ENCODE measurements at regions not wholly inside any gene's neighbourhood (a gene's known extent, or its start where the extent isn't known, plus 50 kb on each side); places are given as distances from the start of the nearest gene placed in this dataset.
A peak's percentile ranks its signal among the peaks of the same experiment; 100 is the strongest.

- Histone ChIP-seq H3K27me3 (no peaks in the 10 kb centered on the region), H3K4me3 (no peak overlapping the region), H3K27ac (no peak overlapping the region), H3K9me3 (no peaks in the 10 kb centered on the region), H3K36me3 (no peaks in the 10 kb centered on the region), H3K4me1 (no peaks in the 10 kb centered on the region)
- DNase-seq = no peak
- ATAC-seq = no peak
- TF ChIP-seq CTCF (IDR thresholded peaks at IDR 0.05) = no peak
- 80 to 83% methylated on average over 4 of the region's 4 CpGs for WGBS, 2 donors
- intact Hi-C loops (cut with DNase I) = no loop called here
- no peak for FAIRE-seq
Observed at GRCh38 chr9:3032898-3033297, 189.0 kb upstream of the PUM3 start.

- 47 to 57% methylated on average over 4 of the region's 4 CpGs for WGBS, 2 donors
- Histone ChIP-seq H3K36me3 (no peaks in the 10 kb centered on the region), H3K9me3 (no peaks in the 10 kb centered on the region), H3K4me3 (no peak overlapping the region), H3K4me1 (no peaks in the 10 kb centered on the region), H3K27ac (no peak overlapping the region), H3K27me3 (no peaks in the 10 kb centered on the region)
- no peak for ATAC-seq
- peak in 1 of 6 donors; percentile 12 for DNase-seq
- intact Hi-C loops (cut with DNase I) = no loop called here
- no peak for TF ChIP-seq CTCF (IDR thresholded peaks at IDR 0.05)
- no peak for FAIRE-seq
Observed at GRCh38 chr9:3028535-3028934, 184.6 kb upstream of the PUM3 start.

- H3K36me3 ChIP-seq = no peaks in the 10 kb centered on the region
- ATAC-seq (no peak), DNase-seq (no peak), FAIRE-seq (no peak)
- 55 to 60% methylated on average over 3 of the region's 3 CpGs for WGBS, 2 donors
- no peaks in the 10 kb centered on the region for H3K4me1 ChIP-seq
- intact Hi-C loops (cut with DNase I) = no loop called here
- H3K4me3 ChIP-seq = no peak overlapping the region
- no peak for TF ChIP-seq CTCF (IDR thresholded peaks at IDR 0.05)
- no peaks in the 10 kb centered on the region for H3K9me3 ChIP-seq
- H3K27ac ChIP-seq = no peak overlapping the region
- H3K27me3 ChIP-seq = no peaks in the 10 kb centered on the region
Observed at GRCh38 chr9:3027210-3027609, 183.3 kb upstream of the PUM3 start.

- FAIRE-seq (no peak), ATAC-seq (no peak), DNase-seq (no peak)
- WGBS, 2 donors = 53 to 67% methylated on average over 3 of the region's 3 CpGs
- intact Hi-C loops (cut with DNase I) = no loop called here
- no peaks in the 10 kb centered on the region for H3K9me3 ChIP-seq
- no peak overlapping the region for H3K27ac ChIP-seq
- no peaks in the 10 kb centered on the region for H3K36me3 ChIP-seq
- H3K4me3 ChIP-seq = no peak overlapping the region
- no peaks in the 10 kb centered on the region for H3K4me1 ChIP-seq
- no peaks in the 10 kb centered on the region for H3K27me3 ChIP-seq
- TF ChIP-seq CTCF (IDR thresholded peaks at IDR 0.05) = no peak
Observed at GRCh38 chr9:3023449-3023848, 179.6 kb upstream of the PUM3 start.

GRCh38 chr9:3018691-3019230, 174.9 kb upstream of the PUM3 start:
- no peak for FAIRE-seq
- no peaks in the 10 kb centered on the region for H3K27me3 ChIP-seq
- no peak for DNase-seq

More at GRCh38 chr9:3018691-3019230, 174.9 kb upstream of the PUM3 start:
- Histone ChIP-seq H3K27ac (no peak overlapping the region), H3K4me3 (no peak overlapping the region), H3K36me3 (no peaks in the 10 kb centered on the region), H3K9me3 (no peaks in the 10 kb centered on the region), H3K4me1 (no peaks in the 10 kb centered on the region)
- ATAC-seq = no peak
- no peak for TF ChIP-seq CTCF (IDR thresholded peaks at IDR 0.05)
- intact Hi-C loops (cut with DNase I) = no loop called here
- 49 to 55% methylated on average over 5 of the region's 5 CpGs for WGBS, 2 donors

All from pancreas (tissue), 10 donors.